RKO (cell line): ENCODE measurements at regions not wholly inside any gene's neighbourhood (a gene's known extent, or its start where the extent isn't known, plus 50 kb on each side); places are given as distances from the start of the nearest gene placed in this dataset.
"Not testable (repeated sequence)": the region's sequence is repeated elsewhere in the genome, so short reads cannot be mapped to it uniquely, and the experiment has no call there.

ENCODE experiments used
- DNase-seq: peaks from one replicate; pipeline ENCODE4 v3.0.0-alpha.2; 2016; ENCODE audit warnings: low spot score

DNA sequence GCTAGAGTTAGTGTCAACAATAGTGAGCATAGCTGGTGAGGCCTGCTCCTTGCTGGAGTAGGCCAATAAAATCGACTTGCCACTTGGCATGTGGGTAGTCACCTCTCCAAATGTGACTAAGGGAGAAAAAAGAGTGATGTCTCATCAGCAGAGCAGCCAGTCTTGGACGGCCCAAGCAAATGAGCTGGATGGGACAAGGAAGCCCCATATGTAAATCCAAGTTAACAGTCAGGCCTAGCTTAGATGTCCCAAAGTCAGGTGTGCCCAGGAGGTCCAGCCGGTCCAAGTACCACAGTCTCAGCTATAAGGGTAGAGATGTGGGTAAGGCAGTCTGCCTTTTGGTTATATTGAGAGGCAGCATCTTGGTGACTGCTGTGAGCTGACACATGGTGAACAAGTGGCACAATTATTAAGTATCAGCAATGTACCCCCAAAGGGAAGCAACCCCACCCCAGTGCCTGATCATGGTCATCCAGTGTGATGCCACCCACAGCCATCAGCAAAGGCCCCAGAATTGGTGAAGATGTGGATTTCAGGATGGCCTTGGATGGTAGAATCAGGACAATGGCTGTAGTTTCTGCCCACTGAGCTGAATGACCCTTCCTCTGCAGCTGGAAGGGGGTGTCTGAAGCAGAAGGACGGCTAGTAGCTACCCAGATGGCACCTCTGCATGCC lies 83.4 kb downstream of the TNFRSF13B start:
- DNase-seq, result peak; percentile 12

DNA sequence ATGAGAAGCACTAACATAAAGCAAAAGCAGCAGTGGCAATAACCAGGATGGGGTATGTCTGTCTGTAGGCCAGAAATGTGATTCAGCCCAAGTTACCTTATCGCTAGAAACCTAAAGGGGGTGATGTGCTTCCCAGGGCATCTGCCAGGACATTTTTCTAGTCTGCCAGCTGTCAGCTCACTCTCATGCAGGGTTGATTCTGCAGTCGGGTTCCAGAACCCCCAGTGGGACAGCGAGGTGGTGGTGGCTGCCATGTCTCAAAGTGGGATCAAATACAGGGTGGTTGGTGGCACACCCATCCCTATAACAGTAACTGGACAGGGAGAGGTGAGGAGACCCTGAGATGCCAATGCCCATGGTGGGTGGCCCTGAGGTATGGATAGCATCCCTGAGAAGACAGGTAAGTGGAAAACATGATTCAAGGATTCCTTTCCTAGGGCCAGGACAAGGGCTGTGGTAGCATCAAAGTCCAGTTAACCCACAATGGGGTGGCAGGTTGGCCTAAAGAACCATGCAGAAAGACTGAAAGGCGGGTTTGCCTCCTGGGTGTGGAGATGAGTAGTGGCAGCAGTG lies 84.3 kb downstream of the TNFRSF13B start:
- no peak for DNase-seq

DNA sequence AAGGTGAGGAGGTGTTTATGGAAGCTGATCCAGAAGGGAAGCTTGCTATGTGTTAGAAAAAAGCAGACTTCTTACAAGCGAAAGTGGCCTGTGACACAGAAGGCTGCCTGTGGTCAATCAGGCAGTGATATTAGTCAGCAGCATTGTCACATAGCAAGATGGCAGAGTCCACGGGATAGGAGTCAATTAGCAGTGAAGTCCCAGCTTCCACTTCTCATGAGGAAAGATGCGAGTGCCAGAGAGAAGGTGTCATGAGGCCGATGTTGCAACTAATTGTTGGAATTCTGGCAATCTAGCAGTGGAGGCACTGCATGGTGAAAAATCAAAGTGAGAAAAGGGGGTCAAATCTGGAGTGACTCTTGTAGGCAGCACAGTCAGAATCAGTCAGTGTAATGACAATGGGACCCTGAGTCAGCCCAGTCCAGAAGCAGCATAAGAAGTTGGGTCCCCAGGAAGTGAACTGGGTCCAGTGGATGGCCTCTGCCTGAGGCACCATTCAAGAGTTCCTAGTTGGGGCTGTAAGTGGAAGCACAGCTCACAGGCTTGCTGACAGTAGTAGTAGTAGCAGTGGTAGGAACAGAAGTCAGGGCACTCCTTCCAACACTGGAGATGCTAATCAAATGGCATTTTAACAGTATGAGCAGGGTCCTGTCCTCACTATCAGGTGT lies 85.1 kb downstream of the TNFRSF13B start:
- no peak for DNase-seq

DNA sequence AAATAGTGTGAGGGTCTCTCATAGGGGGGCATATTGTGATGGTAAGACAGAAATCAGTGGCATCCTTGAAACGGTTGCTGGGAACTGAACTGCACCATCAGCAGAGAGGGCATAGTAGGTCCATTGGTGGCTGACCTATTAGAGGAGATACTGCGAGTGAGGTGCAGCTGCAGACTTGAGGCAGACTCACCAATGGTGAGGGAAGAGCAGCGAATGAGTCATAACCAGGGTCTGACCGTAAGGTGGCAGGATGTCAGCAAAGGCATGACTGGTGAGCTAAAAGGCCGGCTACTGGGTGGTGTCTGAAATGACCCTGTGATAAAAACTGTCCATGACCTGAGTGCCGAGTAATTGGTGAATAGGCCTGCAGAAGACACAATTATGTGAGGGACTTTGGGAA lies 86.7 kb downstream of the TNFRSF13B start:
- not testable (repeated sequence) for DNase-seq

DNA sequence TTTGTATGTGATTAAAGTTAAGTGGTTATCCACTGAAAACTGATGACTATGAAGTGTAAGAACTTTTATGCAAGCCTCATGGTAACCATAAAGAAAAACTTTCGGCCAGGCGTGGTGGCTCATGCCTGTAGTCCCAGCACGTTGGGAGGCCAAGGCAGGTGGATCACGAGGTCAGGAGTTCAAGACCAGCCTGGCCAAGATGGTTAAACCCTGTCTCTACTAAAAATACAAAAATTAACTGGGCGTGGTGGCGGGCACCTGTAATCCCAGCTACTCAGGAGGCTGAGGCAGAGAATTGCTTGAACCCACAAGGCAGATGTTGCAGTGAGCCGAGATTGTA lies 89.0 kb downstream of the TNFRSF13B start:
- not testable (repeated sequence) for DNase-seq

DNA sequence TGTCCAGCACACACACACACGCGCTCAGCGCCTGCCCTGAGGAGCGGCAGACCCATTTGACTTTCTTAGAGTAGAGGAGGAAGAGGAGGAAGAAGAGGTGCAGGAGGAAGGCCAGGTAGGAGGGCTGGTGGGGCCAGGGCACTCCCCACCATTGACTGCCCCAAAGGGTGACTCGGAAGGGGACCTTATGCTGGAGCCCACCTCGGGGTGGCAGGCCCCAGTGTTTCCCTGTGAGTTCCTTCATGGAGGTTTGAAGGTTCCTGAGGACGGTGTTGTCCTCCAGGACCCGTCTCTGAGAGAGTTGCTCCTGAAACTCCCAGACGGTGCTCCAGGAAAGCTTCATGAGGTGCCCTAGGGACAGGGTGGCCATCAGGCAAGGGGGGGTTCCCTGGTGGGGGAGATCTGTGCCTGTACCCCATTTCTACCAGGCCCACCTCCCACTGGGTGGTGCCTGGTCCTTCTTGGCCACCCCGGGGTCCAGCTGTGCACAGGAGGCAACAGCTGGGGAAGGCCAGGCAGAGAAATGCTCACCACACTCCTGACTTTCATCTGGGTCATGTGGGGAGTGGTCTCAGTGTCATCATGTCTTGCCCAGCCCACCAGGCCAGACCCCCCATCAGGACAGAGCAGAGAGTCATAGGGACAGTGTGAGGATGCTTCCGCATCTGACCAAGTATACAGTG lies 89.5 kb downstream of the TNFRSF13B start:
- no peak for DNase-seq

DNA sequence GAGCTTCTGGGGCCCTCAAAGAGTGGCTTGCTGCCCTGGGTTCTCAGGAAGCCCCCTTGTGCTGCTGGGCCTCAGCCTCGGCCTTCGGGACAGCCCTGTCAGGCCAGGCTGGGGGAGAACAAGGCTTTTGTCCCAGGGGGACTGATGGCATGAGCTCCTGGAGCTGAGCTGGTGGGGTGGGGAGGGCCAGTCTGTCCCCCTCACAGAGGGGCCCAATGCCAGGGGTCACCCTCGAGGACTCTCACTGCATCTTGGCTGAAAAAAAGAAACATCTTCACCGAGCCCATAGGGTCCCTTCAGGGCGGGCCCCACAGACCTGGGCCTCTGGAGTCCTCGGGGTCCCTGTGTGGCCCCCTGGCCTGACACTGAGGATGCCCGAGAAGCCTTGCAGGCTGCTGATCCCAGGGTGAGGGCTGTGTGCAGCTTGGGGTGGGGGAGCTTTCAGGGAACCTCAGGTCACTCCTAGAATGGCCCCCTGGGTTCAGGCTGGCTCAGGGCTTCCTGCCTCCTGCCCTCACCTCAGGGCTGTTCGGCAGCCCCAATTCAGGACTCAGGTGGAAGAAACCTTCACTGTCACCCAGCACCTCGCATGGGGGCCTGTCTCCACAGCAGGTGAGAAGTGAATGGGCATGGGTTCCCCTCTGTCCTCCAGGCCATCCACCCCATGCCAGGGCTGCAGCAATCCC lies 90.5 kb downstream of the TNFRSF13B start:
- DNase-seq, result no peak

DNA sequence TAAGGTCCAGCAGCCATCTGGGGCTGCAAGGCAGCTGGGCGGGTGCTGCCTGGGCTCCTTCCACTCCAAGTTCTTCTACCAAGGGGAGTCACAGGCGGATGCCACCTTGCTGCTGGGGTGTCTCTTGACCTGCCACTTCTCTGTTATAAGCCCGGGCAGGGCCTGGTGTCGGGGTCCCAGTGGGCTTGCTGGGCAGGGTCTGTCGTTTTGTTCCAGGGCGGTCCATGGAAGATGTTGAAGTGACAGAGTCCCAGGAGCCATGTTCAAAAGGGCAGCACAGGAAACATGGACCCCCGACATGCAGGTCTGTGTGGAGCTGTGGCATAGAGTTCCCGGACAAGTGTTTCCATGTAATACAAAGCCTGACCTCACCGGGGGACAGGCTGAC lies 91.1 kb downstream of the TNFRSF13B start:
- no peak for DNase-seq

DNA sequence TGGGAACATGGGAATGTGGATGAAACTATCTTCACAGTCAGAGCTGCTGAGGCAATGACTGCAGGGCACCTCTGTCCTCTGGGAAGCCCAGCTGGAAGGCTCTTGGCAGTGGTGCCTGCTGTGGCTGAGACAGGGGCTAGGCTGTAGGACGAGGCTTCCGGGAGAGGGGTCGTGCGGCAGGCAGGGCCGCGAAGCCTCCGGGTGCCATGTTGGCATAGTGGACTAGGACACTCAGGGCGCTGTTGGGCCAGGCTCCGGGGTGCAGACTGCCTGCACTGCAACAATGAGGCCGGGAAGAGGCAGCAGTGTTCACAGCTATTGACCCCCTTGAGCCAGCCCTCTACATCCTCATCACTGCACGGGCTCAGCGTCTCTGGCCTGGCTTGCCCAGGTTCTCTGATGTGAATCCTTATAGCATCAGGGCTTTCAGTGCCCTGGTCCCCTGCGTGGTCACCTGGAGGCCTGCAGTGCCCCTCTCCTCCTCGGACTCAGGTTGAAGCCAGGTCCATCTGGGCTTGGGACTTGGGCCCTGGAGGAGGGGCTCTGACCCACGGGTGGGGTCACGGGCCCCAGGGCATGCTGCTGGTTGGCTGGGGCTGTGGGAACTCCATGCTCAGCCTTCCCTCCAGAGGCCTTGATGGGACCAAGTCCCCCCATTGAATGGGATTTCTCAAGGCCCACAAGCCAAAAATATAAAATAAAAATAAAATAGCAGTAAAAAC lies 91.6 kb downstream of the TNFRSF13B start:
- DNase-seq, result no peak

DNA sequence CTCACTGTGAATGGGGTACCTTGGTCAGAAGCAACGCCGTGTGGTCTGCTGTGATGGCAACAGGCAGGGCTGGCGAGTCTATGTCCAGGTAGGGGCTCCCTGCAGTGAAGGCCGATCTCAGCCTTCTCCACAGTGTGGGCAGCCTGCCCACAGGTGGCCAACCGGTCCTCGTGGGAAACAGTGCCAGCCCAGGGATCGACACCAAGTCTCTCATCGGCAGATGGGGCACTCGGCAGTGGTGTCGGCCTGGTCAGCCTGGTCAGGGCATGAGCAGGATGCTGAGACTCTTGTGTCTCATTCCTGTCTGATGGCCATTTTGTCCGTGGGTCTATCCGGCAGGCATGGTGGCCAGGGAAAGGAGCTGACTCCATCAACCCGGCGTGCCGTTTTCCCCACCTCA lies 92.2 kb downstream of the TNFRSF13B start:
- no peak for DNase-seq

DNA sequence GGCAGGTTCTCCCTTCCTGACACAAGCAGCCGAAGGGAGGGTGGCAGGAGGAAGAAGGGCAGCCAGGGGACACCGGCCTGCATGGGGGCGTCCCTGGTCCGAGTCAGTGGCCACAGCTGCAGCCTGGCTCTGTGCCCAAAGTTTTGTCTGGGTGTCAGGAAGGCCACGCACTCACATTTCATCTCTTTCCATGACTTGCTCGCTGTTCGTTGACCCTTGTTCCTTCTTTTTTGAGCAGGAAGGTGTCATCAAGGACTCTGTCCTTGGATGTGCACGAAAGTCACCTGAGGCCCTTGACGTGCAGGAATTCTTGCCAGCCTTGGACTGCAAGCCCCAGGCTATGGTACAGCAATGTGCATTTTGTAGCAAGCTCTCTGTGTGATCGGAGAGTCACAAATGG lies 93.3 kb downstream of the TNFRSF13B start:
- no peak for DNase-seq

DNA sequence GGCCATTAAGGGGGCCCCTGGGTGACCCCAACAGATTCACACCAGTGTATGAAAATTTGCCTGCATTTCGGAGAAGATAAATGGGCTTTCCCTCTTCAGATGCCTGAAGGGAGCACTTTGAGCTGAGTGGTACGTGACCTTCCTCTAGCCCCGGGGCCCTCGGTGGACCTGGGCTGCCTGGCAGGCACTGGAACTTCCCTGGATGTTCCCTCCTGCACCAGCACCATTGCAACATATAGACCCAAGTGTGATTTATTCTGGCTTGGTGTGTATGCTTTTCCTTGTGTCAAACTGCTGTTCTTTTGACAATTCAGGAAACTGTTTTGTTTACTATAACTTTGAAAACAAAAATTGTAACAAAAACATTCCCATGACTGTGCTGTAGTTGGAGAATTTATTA lies 93.8 kb downstream of the TNFRSF13B start:
- DNase-seq, result no peak

DNA sequence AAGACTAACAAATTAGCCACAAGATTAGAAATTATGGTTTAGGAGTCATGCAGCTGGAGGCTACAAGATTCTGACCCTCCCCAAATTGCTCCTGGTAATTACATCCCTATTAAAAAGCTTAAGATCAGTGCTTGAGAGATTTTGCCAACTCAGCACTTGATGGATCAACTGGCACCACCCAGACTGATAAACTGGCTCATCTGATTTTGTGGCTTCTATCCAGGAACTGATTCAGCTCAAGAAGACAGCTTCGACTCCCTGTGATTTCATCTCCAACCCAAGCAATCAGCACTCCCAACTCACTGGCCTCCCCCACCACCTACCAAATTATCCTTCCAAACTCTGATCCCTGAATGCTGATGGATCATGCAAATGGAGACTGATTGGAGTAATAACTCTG lies 94.8 kb downstream of the TNFRSF13B start:
- DNase-seq, result no peak

DNA sequence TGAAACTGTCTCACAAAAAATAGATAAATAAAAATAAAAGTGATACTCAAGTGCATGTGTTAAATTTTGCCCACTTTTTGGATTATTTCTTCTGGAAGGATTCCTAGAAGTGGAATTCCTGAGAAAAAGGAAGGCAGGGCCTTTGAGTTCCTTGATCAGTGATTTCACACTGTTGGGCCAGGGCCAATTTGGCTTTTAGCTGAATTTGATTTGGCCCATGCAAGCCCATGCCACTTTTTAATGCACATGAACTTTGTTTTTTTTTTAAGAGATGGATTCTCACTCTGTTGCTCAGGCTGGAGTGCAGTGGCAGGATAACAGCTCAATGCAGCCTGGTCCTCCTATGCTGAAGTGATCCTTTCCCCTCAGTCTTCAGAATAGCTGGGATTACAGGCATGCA lies 96.3 kb downstream of the TNFRSF13B start:
- DNase-seq, result no peak

DNA sequence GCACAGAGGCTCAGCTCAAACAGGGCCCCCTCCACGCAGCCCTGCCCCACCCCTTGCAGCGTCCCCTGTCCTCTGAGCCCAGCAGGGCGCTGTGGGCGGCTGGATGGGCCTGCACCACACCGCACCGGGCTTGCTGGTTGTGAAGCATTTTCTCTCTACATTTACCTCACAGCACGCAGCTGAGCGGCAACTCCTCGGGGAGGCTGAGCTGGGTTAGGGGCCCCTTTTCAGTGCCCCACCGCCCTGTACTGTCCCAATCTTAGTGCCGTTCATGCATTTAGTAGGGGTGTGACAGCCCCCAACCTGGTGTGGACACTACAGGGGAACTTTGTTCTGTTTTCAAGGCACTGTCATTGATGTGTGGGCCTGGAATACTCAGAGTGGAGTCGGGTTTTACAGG lies 97.7 kb downstream of the TNFRSF13B start:
- not testable (repeated sequence) for DNase-seq

DNA sequence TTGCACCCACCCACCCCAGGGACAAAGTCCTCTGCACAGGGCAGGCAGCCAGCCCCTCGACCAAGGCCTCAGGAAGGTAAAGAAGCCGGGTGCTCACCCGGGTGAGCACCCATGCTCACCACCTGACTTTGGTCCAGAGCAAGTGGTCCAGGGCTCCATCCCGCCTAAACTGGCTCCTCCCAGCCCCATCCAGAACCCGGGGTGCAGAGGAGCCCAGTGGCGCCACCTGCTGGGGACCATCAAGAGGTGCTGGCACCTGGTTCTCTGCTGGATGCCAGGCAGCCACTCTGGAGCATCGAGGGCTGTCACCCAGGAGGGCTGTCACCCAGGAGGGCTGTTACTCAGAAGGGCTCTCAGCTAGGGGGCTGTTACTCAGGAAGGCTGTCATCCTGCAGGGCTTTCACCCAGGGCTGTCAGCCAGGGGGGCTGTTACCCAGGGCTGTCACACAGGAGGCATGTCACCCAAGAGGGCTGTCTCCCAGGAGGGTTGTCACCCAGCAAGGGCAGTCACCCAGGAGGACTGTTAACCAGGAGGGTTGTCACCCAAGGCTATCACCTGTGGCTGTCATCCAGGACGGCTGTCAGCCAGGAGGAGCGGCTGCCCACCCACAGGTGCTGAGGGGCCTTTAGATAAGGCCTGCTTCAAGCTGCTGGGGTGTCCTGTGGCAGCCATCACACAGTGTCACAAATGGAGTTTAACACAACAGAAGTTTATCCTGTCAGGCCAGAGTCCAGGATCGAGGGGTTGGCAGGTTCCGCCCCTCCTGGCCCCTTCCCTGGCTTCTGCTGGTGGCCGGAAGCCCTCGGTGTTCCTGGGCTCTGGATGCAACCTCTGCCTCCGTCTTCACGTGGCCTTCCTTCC lies 98.5 kb downstream of the TNFRSF13B start:
- DNase-seq, result peak; percentile 64

DNA sequence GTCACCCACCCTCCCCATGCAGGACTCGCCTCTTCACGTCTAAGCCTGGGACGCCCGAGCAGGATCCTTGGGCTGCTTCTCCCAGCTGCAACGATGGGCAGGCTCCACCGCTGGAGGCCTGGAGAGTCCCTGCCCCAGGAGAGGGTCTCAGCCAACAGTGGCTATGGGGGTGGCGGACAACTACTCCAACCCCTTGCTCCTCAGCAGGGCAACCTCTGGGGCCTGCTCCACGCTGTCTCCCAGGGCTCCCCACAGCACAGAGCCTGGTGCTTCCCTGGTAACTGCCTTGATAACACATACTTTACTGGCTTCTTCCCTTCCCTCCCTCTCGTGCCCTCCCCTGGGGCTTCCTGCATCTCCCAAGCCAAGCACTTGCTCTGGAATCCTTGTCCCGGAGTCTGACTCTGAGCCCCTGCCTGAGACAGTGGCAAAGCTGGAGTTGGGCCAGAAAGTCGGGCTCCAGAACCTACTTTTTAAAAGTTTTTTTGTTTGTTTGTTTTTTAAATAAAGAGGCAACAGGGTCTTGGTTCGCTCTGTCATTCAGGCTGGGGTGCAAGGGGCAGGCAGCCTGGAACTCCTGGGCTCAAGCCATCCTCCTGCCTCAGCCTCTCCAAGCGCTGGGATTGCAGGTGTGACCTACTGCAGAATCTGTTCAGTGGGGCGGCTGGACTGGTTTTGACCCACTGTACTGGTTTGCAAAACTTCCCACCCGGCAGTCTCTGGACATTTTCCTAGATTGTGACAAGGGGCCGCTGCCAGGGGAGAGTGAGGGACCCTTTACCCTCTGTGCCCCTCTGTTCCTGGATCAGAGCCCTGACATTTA lies 99.4 kb downstream of the TNFRSF13B start:
- no peak for DNase-seq

DNA sequence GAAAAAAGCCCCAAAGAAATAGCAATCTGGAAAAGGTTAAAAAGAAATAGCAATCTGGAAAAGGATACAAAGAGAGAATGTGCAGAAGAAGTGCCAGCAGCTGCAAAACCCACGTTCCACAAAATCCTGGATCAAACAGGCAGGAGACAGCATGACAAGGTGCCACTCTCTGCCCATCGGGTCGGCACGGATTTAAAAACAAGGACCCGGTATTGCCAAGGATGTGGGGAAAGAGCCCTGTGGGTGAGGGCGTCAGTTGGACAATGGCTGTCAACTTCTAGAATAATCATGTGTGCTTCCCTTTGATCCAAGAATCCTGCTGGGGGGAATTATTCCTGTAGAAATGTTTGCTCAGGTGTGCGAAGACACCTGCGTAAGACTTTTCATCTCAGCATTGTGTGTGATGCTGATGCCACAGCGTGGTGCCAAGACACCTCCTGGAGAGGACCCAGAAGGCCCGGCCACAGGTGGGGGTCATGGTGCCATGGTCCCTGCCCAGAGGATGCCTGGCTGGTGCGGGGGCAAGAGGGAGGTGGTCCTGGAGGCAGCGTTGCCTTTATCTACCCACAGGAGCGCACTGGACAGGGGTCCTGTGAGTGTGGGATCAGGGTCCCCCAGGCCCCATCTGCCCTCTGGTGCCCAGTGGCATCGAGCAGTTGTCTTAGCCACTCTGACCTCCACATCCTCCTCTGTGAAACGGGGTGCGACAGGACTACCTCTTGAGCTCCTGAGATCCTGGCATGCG lies 100.3 kb downstream of the TNFRSF13B start:
- not testable (repeated sequence) for DNase-seq
